IMR-90 (cell line): ENCODE measurements at regions not wholly inside any gene's neighbourhood (a gene's known extent, or its start where the extent isn't known, plus 50 kb on each side); places are given as distances from the start of the nearest gene placed in this dataset.

Experiments
- ATAC-seq: fragments of 200-7000 bp; cut with Tn5 transposase; 2 replicates; pipeline ENCODE4 v1.9.1; 2020; ENCODE audit warnings: low read depth, mild to moderate bottlenecking, moderate library complexity
- BruUV-seq: library from RNA; stranded (reverse); fragments of 400-500 nt; replicated peaks from 2 replicates; lab custom pipeline; 2021; lab: Mats Ljungman, UMichigan
- CTCF ChIA-PET: fragments of 300-600 bp; formaldehyde crosslinking; extraction: SDS; loops from one replicate; lab custom pipeline; 2021; ENCODE audit warnings: antibody characterized with exemption; lab: Yijun Ruan, JAX
- POLR2A ChIA-PET: fragments of 300-600 bp; sonication (Branson Sonifier 250); formaldehyde crosslinking; loops from one replicate; lab custom pipeline; 2022; ENCODE audit warnings: antibody characterized with exemption; ENCODE audit not compliant: unreplicated experiment; lab: Charles Lee
- DNase-seq: peaks from one replicate; pipeline ENCODE4 v3.0.0; 2013
- H2AFZ ChIP-seq: replicated peaks from 2 replicates; pipeline ENCODE3; 2013; ENCODE audit warnings: low read length, mild to moderate bottlenecking; ENCODE audit not compliant: poor library complexity
- H2AK5ac ChIP-seq: 2 replicates; pipeline ENCODE4 v1.6.1; 2013; ENCODE audit warnings: low read depth, low read length, inconsistent platforms
- H2AK9ac ChIP-seq: replicated peaks from 2 replicates; pipeline ENCODE3; 2013; ENCODE audit warnings: mild to moderate bottlenecking, low read depth, low read length, moderate library complexity; ENCODE audit not compliant: poor library complexity
- H2BK120ac ChIP-seq: 2 replicates; pipeline ENCODE4 v1.6.1; 2013; ENCODE audit warnings: low read depth, low read length, inconsistent platforms
- H2BK15ac ChIP-seq: 3 replicates; pipeline ENCODE4 v1.6.1; 2013; ENCODE audit warnings: low read depth, low read length, inconsistent platforms
- H2BK20ac ChIP-seq: 2 replicates; pipeline ENCODE4 v1.6.1; 2013; ENCODE audit warnings: low read depth, mild to moderate bottlenecking, inconsistent platforms, low read length, moderate library complexity
- H2BK5ac ChIP-seq: 2 replicates; pipeline ENCODE4 v1.6.1; 2013; ENCODE audit warnings: mild to moderate bottlenecking, low read depth, low read length, inconsistent platforms; ENCODE audit not compliant: poor library complexity, severe bottlenecking
- H3K14ac ChIP-seq: replicated peaks from 2 replicates; pipeline ENCODE4 v1.6.1; 2013; ENCODE audit warnings: low read depth, low read length, inconsistent platforms
- H3K18ac ChIP-seq: 2 replicates; pipeline ENCODE4 v1.6.1; 2013; ENCODE audit warnings: low read depth, low read length, control low read depth
- H3K23ac ChIP-seq: 2 replicates; pipeline ENCODE4 v1.6.1; 2013; ENCODE audit warnings: low read depth, low read length, inconsistent platforms
- H3K27ac ChIP-seq: 2 replicates; pipeline ENCODE4 v1.5.1; 2013; ENCODE audit warnings: mild to moderate bottlenecking, control low read depth, low read length; ENCODE audit not compliant: insufficient read depth
- H3K27me3 ChIP-seq: 2 replicates; pipeline ENCODE4 v1.6.1; 2013; ENCODE audit warnings: low read length; ENCODE audit not compliant: control insufficient read depth, insufficient read depth
- H3K36me3 ChIP-seq: 2 replicates; pipeline ENCODE4 v1.6.1; 2013; ENCODE audit warnings: low read length, mixed read lengths; ENCODE audit not compliant: control insufficient read depth, insufficient read depth
- H3K4ac ChIP-seq: 2 replicates; pipeline ENCODE4 v1.6.1; 2013; ENCODE audit warnings: low read depth, low read length, inconsistent platforms
- H3K4me1 ChIP-seq: 2 replicates; pipeline ENCODE4 v1.6.1; 2013; ENCODE audit warnings: low read length, mixed read lengths; ENCODE audit not compliant: control insufficient read depth, insufficient read depth
- H3K4me2 ChIP-seq: 2 replicates; pipeline ENCODE4 v1.6.1; 2013; ENCODE audit warnings: low read depth, mild to moderate bottlenecking, control low read depth, low read length, moderate library complexity
- H3K4me3 ChIP-seq: 2 replicates; pipeline ENCODE4 v1.5.1; 2013; ENCODE audit warnings: low read depth, mild to moderate bottlenecking, control low read depth, low read length, moderate library complexity; ENCODE audit not compliant: insufficient read depth
- H3K56ac ChIP-seq: 2 replicates; pipeline ENCODE4 v1.6.1; 2013; ENCODE audit warnings: low read length, inconsistent platforms; ENCODE audit not compliant: insufficient read depth; ENCODE audit errors: extremely low read depth
- H3K79me1 ChIP-seq, 2 experiments: 2 replicates each; pipeline ENCODE4 v1.6.1; 2013; ENCODE audit warnings: low read length in 2 of 2, inconsistent platforms in 1 of 2, low read depth in 1 of 2
- H3K9ac ChIP-seq: 2 replicates; pipeline ENCODE4 v1.6.1; 2013; ENCODE audit warnings: low read depth, low read length, control low read depth
- H3K9me1 ChIP-seq: 2 replicates; pipeline ENCODE4 v1.6.1; 2013; ENCODE audit warnings: low read length, inconsistent platforms; ENCODE audit not compliant: insufficient read depth
- H3K9me3 ChIP-seq: 2 replicates; pipeline ENCODE4 v1.6.1; 2013; ENCODE audit warnings: low read length; ENCODE audit not compliant: control insufficient read depth, insufficient read depth
- H4K20me1 ChIP-seq: 2 replicates; pipeline ENCODE4 v1.6.1; 2013; ENCODE audit warnings: low read length, inconsistent platforms; ENCODE audit not compliant: insufficient read depth
- H4K5ac ChIP-seq: 2 replicates; pipeline ENCODE4 v1.6.1; 2013; ENCODE audit warnings: mild to moderate bottlenecking, low read depth, low read length, control low read depth
- H4K8ac ChIP-seq, 2 experiments: 2 replicates each; pipeline ENCODE4 v1.6.1; 2013; ENCODE audit warnings: low read depth in 2 of 2, low read length in 2 of 2, control low read depth in 1 of 2, inconsistent platforms in 1 of 2
- H4K91ac ChIP-seq: 2 replicates; pipeline ENCODE4 v1.6.1; 2013; ENCODE audit warnings: low read depth, low read length, inconsistent platforms; ENCODE audit not compliant: insufficient read depth
- BHLHE40 ChIP-seq: fragments of 150-350 bp; IDR thresholded peaks from 2 replicates; pipeline ENCODE4 v1.6.1; 2016; ENCODE audit warnings: mild to moderate bottlenecking, low read depth, low read length
- CEBPB ChIP-seq: IDR thresholded peaks from 2 replicates; pipeline ENCODE4 v1.6.1; 2012; ENCODE audit warnings: low read depth, low read length, improper control_type of control experiment
- CHD1 ChIP-seq: IDR thresholded peaks from 2 replicates; pipeline ENCODE4 v1.6.1; 2012; ENCODE audit warnings: low read depth, low read length, improper control_type of control experiment
- ELK1 ChIP-seq: fragments of 150-350 bp; IDR thresholded peaks from 2 replicates; pipeline ENCODE4 v1.6.1; 2016; ENCODE audit warnings: low read depth, mild to moderate bottlenecking, low read length, moderate library complexity, borderline replicate concordance
- FOS ChIP-seq: fragments of 150-350 bp; IDR thresholded peaks from 2 replicates; pipeline ENCODE4 v1.6.1; 2016; ENCODE audit warnings: low read depth, low read length
- MAFK ChIP-seq: IDR thresholded peaks from 2 replicates; pipeline ENCODE4 v1.6.1; 2012; ENCODE audit warnings: low read depth, low read length, improper control_type of control experiment
- MAZ ChIP-seq: IDR thresholded peaks from 2 replicates; pipeline ENCODE4 v1.6.1; 2012; ENCODE audit warnings: low read depth, mild to moderate bottlenecking, low read length, improper control_type of control experiment, moderate library complexity, borderline replicate concordance
- MXI1 ChIP-seq: IDR thresholded peaks from 2 replicates; pipeline ENCODE4 v1.6.1; 2012; ENCODE audit warnings: low read depth, mild to moderate bottlenecking, low read length, moderate library complexity, borderline replicate concordance
- NFE2L2 ChIP-seq: fragments of 150-350 bp; IDR thresholded peaks from 2 replicates; pipeline ENCODE4 v1.6.1; 2016; ENCODE audit warnings: low read depth, mild to moderate bottlenecking, low read length
- POLR2A ChIP-seq: IDR thresholded peaks from 2 replicates; pipeline ENCODE4 v1.6.1; 2012; ENCODE audit warnings: mild to moderate bottlenecking, low read depth, low read length
- RAD21 ChIP-seq: IDR thresholded peaks from 2 replicates; pipeline ENCODE4 v1.6.1; 2012; ENCODE audit warnings: low read length, improper control_type of control experiment
- RCOR1 ChIP-seq: IDR thresholded peaks from 2 replicates; pipeline ENCODE4 v1.6.1; 2012; ENCODE audit warnings: mild to moderate bottlenecking, low read length, improper control_type of control experiment; ENCODE audit not compliant: insufficient replicate concordance
- RFX5 ChIP-seq: IDR thresholded peaks from 2 replicates; pipeline ENCODE4 v1.8.0; 2012; ENCODE audit warnings: low read depth, mild to moderate bottlenecking, low read length, moderate library complexity
- SMC3 ChIP-seq: fragments of 150-350 bp; IDR thresholded peaks from 2 replicates; pipeline ENCODE4 v1.6.1; 2016; ENCODE audit warnings: low read depth, mild to moderate bottlenecking, antibody characterized with exemption, low read length, moderate library complexity
- USF2 ChIP-seq: fragments of 150-350 bp; IDR thresholded peaks from 2 replicates; pipeline ENCODE4 v1.6.1; 2017; ENCODE audit warnings: mild to moderate bottlenecking, antibody characterized with exemption, low read length, low read depth
- WGBS, 2 experiments: methylation state at CpG; one replicate each; pipeline versions ENCODE4 v1.1.5 to v1.1.7; 2013; ENCODE audit warnings: missing lambda C conversion rate in 2 of 2; ENCODE audit not compliant: insufficient read length in 1 of 2; ENCODE audit errors: extremely low coverage in 2 of 2; 5-methylcytosine and 5-hydroxymethylcytosine counted together
- dilution Hi-C: fragments of 300-500 bp; cut with HindIII; formaldehyde crosslinking; loops from one replicate; pipeline ENCODE4 v1.14.3; 2018; ENCODE audit warnings: low sequenced_read_pairs; ENCODE audit not compliant: unreplicated experiment
- in situ Hi-C: fragments of 300-500 bp; cut with MboI; formaldehyde crosslinking; loops from 3 replicates; pipeline ENCODE4 v1.14.3; 2019; ENCODE audit warnings: low sequenced_read_pairs, inconsistent platforms, mixed read lengths
- intact Hi-C: fragments of 100-400 bp; cut with micrococcal nuclease; formaldehyde crosslinking; loops from 2 replicates; pipeline ENCODE4 v1.10.0; 2022
- TF ChIP-seq, protein P1 (sequence below): conservative IDR thresholded peaks from 2 replicates; pipeline ENCODE4 v1.5.1; 2012; ENCODE audit warnings: mild to moderate bottlenecking, low read depth, low read length, improper control_type of control experiment

DNA sequence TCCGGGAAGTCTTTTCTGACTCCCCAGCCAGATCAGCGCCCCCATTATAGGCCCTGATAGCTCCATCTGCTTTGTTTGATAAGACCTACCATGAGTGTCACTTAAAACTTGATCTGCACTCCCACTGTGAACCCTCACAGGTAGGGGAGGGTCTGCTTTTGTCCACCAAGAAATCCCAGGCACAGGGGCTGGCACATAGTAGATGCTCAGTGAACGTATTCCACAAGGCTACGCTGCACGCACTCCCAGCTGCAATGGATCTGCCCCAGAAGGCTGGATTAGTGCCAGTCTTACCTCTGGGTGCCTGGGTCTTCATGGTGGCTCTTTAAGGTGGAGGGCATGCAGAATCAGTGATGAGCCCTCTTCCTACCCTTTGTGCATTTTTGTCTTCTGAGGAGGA lies 447.1 kb downstream of the PTPRU start:
- ChIA-PET CTCF (no interaction called here), POLR2A (interaction anchor here (0.5 kb wide), 1 partner anchor 1040 kb away, joined by 5 read pairs; no protein-coding TSS in a partner anchor)
- Histone ChIP-seq H4K5ac (no peak overlapping the region), H2AFZ (no peak overlapping the region), H2BK20ac (no peak overlapping the region), H2BK120ac (no peak overlapping the region), H3K14ac (no peak overlapping the region), H3K9ac (no peak overlapping the region), H3K4me3 (no peak overlapping the region), H2BK15ac (no peak overlapping the region), H3K4me1 (peaks cover 8% of the 10 kb centered on the region), H3K36me3 (no peaks in the 10 kb centered on the region), H3K56ac (no peak overlapping the region), H3K27me3 (no peaks in the 10 kb centered on the region), H3K4ac (no peak overlapping the region), H2AK5ac (no peak overlapping the region), H4K20me1 (no peaks in the 10 kb centered on the region), H4K91ac (no peak overlapping the region), H3K18ac (no peak overlapping the region), H4K8ac (no peak overlapping the region), H3K9me1 (0 out of 2 replicates have a peak, but pooled peaks cover 6% of the 10 kb centered on the region), H3K9me3 (no peaks in the 10 kb centered on the region), H3K23ac (no peak overlapping the region), H3K79me1 (no peaks in the 10 kb centered on the region), H3K27ac (no peak overlapping the region), H2AK9ac (no peak overlapping the region), H3K4me2 (no peak overlapping the region), H2BK5ac (no peak overlapping the region)
- in situ Hi-C loops (no loop called here), dilution Hi-C loops (no loop called here), intact Hi-C loops (no loop called here)
- ATAC-seq (no peak), DNase-seq (no peak)
- BruUV-seq = no TSS peak
- TF ChIP-seq CEBPB (no peak), FOS (no peak), SMC3 (no peak), MAZ (no peak), NFE2L2 (no peak), RAD21 (no peak), ELK1 (no peak), RFX5 (no peak), RCOR1 (no peak), MXI1 (no peak), CHD1 (no peak), USF2 (no peak), BHLHE40 (no peak), POLR2A (no peak), MAFK (no peak)
- TF ChIP-seq, protein P1, sequence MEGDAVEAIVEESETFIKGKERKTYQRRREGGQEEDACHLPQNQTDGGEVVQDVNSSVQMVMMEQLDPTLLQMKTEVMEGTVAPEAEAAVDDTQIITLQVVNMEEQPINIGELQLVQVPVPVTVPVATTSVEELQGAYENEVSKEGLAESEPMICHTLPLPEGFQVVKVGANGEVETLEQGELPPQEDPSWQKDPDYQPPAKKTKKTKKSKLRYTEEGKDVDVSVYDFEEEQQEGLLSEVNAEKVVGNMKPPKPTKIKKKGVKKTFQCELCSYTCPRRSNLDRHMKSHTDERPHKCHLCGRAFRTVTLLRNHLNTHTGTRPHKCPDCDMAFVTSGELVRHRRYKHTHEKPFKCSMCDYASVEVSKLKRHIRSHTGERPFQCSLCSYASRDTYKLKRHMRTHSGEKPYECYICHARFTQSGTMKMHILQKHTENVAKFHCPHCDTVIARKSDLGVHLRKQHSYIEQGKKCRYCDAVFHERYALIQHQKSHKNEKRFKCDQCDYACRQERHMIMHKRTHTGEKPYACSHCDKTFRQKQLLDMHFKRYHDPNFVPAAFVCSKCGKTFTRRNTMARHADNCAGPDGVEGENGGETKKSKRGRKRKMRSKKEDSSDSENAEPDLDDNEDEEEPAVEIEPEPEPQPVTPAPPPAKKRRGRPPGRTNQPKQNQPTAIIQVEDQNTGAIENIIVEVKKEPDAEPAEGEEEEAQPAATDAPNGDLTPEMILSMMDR = no peak
- no CpG with 5 or more reads among the region's 5 CpGs for WGBS, 2 experiments
